ENCODE measurements at regions not wholly inside any gene's neighbourhood (a gene's known extent, or its start where the extent isn't known, plus 50 kb on each side); places are given as distances from the start of the nearest gene placed in this dataset.

- TF ChIP-seq ZNF2 (tag by site-specific recombination; IDR thresholded peaks at IDR 0.05) (no peak), ZNF654 (tag by site-specific recombination; IDR thresholded peaks at IDR 0.05; ENCODE audit: low read depth) (peak; percentile 25; the same call in 1 of the 2 replicates)
- TF ChIP-seq, protein P1, sequence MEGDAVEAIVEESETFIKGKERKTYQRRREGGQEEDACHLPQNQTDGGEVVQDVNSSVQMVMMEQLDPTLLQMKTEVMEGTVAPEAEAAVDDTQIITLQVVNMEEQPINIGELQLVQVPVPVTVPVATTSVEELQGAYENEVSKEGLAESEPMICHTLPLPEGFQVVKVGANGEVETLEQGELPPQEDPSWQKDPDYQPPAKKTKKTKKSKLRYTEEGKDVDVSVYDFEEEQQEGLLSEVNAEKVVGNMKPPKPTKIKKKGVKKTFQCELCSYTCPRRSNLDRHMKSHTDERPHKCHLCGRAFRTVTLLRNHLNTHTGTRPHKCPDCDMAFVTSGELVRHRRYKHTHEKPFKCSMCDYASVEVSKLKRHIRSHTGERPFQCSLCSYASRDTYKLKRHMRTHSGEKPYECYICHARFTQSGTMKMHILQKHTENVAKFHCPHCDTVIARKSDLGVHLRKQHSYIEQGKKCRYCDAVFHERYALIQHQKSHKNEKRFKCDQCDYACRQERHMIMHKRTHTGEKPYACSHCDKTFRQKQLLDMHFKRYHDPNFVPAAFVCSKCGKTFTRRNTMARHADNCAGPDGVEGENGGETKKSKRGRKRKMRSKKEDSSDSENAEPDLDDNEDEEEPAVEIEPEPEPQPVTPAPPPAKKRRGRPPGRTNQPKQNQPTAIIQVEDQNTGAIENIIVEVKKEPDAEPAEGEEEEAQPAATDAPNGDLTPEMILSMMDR (tag by site-specific recombination; IDR thresholded peaks at IDR 0.05): peak; percentile 78
- CTCF ChIA-PET: interaction anchor here (0.6 to 1.2 kb wide), 3 partner anchors 142 to 684 kb away, joined by 3 to 4 read pairs (median 3); no protein-coding TSS in a partner anchor
- POLR2A ChIA-PET: interaction anchor here (0.6 kb wide), 1 partner anchor 48 kb away, joined by 6 read pairs; no protein-coding TSS in a partner anchor
- Histone ChIP-seq H3K9me3 (ENCODE audit: control insufficient read depth, insufficient read depth, low read depth, low read length) (no peaks in the 10 kb centered on the region), H3K4me1 (ENCODE audit: control insufficient read depth, insufficient read depth, low read length) (no peaks in the 10 kb centered on the region), H3K27ac (ENCODE audit: extremely low read depth, low read depth, low read length) (no peak overlapping the region), H3K36me3 (ENCODE audit: control insufficient read depth in 2 of 2, insufficient read depth in 1 of 2, low read length in 2 of 2) (no peaks in the 10 kb centered on the region), H3K4me3 (ENCODE audit: low read depth, low read length) (no peak overlapping the region)
Measured at GRCh38 chr17:6279659-6280058, 155.3 kb downstream of the AIPL1 start.

DNA sequence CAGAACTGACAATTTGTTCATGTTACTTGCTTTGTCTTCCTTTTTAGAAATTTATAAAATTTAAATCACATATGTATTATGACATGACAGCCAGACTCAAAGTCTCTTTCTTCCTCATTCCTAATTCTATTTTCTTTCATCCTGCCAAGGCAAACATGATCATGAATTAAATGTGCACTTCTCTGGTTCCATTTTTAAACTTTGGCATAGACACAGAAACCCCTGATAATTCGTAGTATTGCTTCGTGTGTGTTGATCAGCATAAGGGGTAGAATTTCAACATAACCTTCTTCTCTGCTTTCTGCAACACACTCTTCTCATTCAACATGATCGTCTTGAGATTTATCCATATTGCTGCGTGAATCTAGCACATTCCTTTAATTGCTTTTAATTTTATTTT is 156.5 kb downstream of the AIPL1 start:
- no peak for TF ChIP-seq ZNF18 (tag by site-specific recombination; IDR thresholded peaks at IDR 0.05)
- POLR2A ChIA-PET: no interaction called here
- CTCF ChIA-PET: interaction anchor here (0.7 kb wide), 1 partner anchor 573 kb away, joined by 3 read pairs; no protein-coding TSS in a partner anchor
- no peaks in the 10 kb centered on the region for H3K9me3 ChIP-seq (ENCODE audit: control insufficient read depth, insufficient read depth, low read depth, low read length)
- H3K27ac ChIP-seq (ENCODE audit: extremely low read depth, low read depth, low read length): no peak overlapping the region
- H3K4me1 ChIP-seq (ENCODE audit: control insufficient read depth, insufficient read depth, low read length): no peaks in the 10 kb centered on the region
- no peak overlapping the region for H3K4me3 ChIP-seq (ENCODE audit: low read depth, low read length)
- no peaks in the 10 kb centered on the region for H3K36me3 ChIP-seq (ENCODE audit: control insufficient read depth in 2 of 2, insufficient read depth in 1 of 2, low read length in 2 of 2)

DNA sequence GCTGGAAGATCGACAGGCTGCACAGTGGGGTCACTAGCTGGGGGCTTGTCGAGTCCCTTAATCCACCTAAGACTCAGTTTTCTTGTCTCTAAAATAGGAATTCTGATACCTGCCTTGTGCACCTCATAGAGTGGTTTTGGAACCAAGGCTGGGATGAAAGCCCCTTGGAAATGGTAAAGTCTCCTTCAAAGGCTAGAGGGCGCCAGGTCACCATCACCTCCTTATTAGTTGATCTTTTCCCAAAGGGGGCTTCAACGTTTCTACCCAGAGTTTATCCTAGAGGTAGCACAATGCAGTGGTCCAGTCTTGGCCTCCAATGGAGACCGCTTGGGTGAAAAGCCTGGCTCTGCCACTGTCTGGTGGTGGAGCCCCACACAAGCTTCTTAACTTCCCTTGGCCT is 158.2 kb downstream of the AIPL1 start:
- no peak overlapping the region for H3K4me3 ChIP-seq (ENCODE audit: low read depth, low read length)
- ChIA-PET POLR2A (no interaction called here), CTCF (interaction anchor here (0.9 to 1.5 kb wide), 2 partner anchors 141 to 688 kb away, joined by 3 to 4 read pairs; no protein-coding TSS in a partner anchor)
- TF ChIP-seq ZBTB1 (tag by site-specific recombination; IDR thresholded peaks at IDR 0.05) (no peak), ZNF473 (tag by site-specific recombination; IDR thresholded peaks at IDR 0.05) (no peak), ZFP41 (tag by site-specific recombination; IDR thresholded peaks at IDR 0.05; ENCODE audit: borderline replicate concordance) (no peak), ZNF426 (tag by site-specific recombination; IDR thresholded peaks at IDR 0.05) (no peak)
- no peaks in the 10 kb centered on the region for H3K36me3 ChIP-seq (ENCODE audit: control insufficient read depth in 2 of 2, insufficient read depth in 1 of 2, low read length in 2 of 2)
- H3K4me1 ChIP-seq (ENCODE audit: control insufficient read depth, insufficient read depth, low read length): no peaks in the 10 kb centered on the region
- no peaks in the 10 kb centered on the region for H3K9me3 ChIP-seq (ENCODE audit: control insufficient read depth, insufficient read depth, low read depth, low read length)
- no peak overlapping the region for H3K27ac ChIP-seq (ENCODE audit: extremely low read depth, low read depth, low read length)

- H3K27ac ChIP-seq (ENCODE audit: extremely low read depth, low read depth, low read length): no peak overlapping the region
- H3K4me1 ChIP-seq (ENCODE audit: control insufficient read depth, insufficient read depth, low read length): no peaks in the 10 kb centered on the region
- ChIA-PET CTCF (interaction anchor here (0.9 kb wide), 1 partner anchor 25 kb away, joined by 3 read pairs; no protein-coding TSS in a partner anchor), POLR2A (no interaction called here)
- no peaks in the 10 kb centered on the region for H3K9me3 ChIP-seq (ENCODE audit: control insufficient read depth, insufficient read depth, low read depth, low read length)
- H3K4me3 ChIP-seq (ENCODE audit: low read depth, low read length): no peak overlapping the region
- no peaks in the 10 kb centered on the region for H3K36me3 ChIP-seq (ENCODE audit: control insufficient read depth in 2 of 2, insufficient read depth in 1 of 2, low read length in 2 of 2)
- TF ChIP-seq ZNF26 (tag by site-specific recombination; IDR thresholded peaks at IDR 0.05) (peak; percentile 67), ZNF280D (tag by site-specific recombination; IDR thresholded peaks at IDR 0.05) (no peak), ZNF501 (tag by site-specific recombination; IDR thresholded peaks at IDR 0.05) (no peak), HOXA7 (CRISPR knock-in tag; IDR thresholded peaks at IDR 0.05; ENCODE audit: borderline replicate concordance) (no peak), OSR2 (tag by site-specific recombination; IDR thresholded peaks at IDR 0.05) (no peak), ZNF513 (tag by site-specific recombination; IDR thresholded peaks at IDR 0.05) (peak; percentile 98), ZNF449 (tag by site-specific recombination; IDR thresholded peaks at IDR 0.05) (no peak), ZNF707 (tag by site-specific recombination; IDR thresholded peaks at IDR 0.05) (no peak)
Measured at GRCh38 chr17:6274310-6274709, 160.6 kb downstream of the AIPL1 start.
